ENCODE measurements at regions not wholly inside any gene's neighbourhood (a gene's known extent, or its start where the extent isn't known, plus 50 kb on each side); places are given as distances from the start of the nearest gene placed in this dataset.

GRCh38 chr14:51545396-51545795 lies 106.3 kb upstream of the FRMD6 start:
- Histone ChIP-seq H3K9me3 (no peaks in the 10 kb centered on the region), H3K4me3 (no peak overlapping the region), H3K4me1 (no peaks in the 10 kb centered on the region), H3K27ac (no peak overlapping the region), H3K27me3 (no peaks in the 10 kb centered on the region), H3K36me3 (no peaks in the 10 kb centered on the region)
- intact Hi-C loops (cut with DNase I): no loop called here
- WGBS, 2 donors: 75 to 89% methylated on average over 3 of the region's 3 CpGs
- ATAC-seq (no peak), FAIRE-seq (no peak), DNase-seq (no peak)
- TF ChIP-seq CTCF (IDR thresholded peaks at IDR 0.05): no peak

- DNase-seq (no peak), ATAC-seq (no peak), FAIRE-seq (no peak)
- Histone ChIP-seq H3K27ac (no peak overlapping the region), H3K9me3 (no peaks in the 10 kb centered on the region), H3K4me3 (no peak overlapping the region), H3K4me1 (no peaks in the 10 kb centered on the region), H3K36me3 (no peaks in the 10 kb centered on the region), H3K27me3 (no peaks in the 10 kb centered on the region)
- no peak for TF ChIP-seq CTCF (IDR thresholded peaks at IDR 0.05)
- WGBS, 2 donors: 44 to 69% methylated on average over 2 of the region's 2 CpGs
- intact Hi-C loops (cut with DNase I): no loop called here
Measured at GRCh38 chr14:51546099-51546498, 105.6 kb upstream of the FRMD6 start.

GRCh38 chr14:51546603-51547258 lies 105.0 kb upstream of the FRMD6 start:
- Histone ChIP-seq H3K36me3 (no peaks in the 10 kb centered on the region), H3K4me3 (no peak overlapping the region), H3K27ac (peak overlapping the region in 1 of 4 donors; percentile 0), H3K9me3 (no peaks in the 10 kb centered on the region), H3K4me1 (no peaks in the 10 kb centered on the region), H3K27me3 (no peaks in the 10 kb centered on the region)
- no peak for TF ChIP-seq CTCF (IDR thresholded peaks at IDR 0.05)
- DNase-seq: no peak
- ATAC-seq: no peak
- WGBS, 2 donors: 35 to 46% methylated on average over 2 of the region's 2 CpGs
- no peak for FAIRE-seq
- intact Hi-C loops (cut with DNase I): no loop called here

- intact Hi-C loops (cut with DNase I): no loop called here
- peak in 3 of 4 donors; percentile 35 to 83 (median 74) for ATAC-seq
- H3K9me3 ChIP-seq: no peaks in the 10 kb centered on the region
- no peak overlapping the region for H3K4me3 ChIP-seq
- no peaks in the 10 kb centered on the region for H3K27me3 ChIP-seq
- FAIRE-seq: peak; percentile 59
- peak overlapping the region in 1 of 4 donors; percentile 0 for H3K27ac ChIP-seq
- H3K36me3 ChIP-seq: no peaks in the 10 kb centered on the region
- peak in 1 of 6 donors; percentile 21 for DNase-seq
- no peak for TF ChIP-seq CTCF (IDR thresholded peaks at IDR 0.05)
- WGBS, 2 donors: 63 to 64% methylated on average over 3 of the region's 3 CpGs
- H3K4me1 ChIP-seq: no peaks in the 10 kb centered on the region
Measured at GRCh38 chr14:51547260-51547659, 104.5 kb upstream of the FRMD6 start.

GRCh38 chr14:51547701-51548100 lies 104.0 kb upstream of the FRMD6 start:
- intact Hi-C loops (cut with DNase I): no loop called here
- DNase-seq: no peak
- no peak for TF ChIP-seq CTCF (IDR thresholded peaks at IDR 0.05)
- 64 to 85% methylated on average over 2 of the region's 2 CpGs for WGBS, 2 donors
- Histone ChIP-seq H3K9me3 (no peaks in the 10 kb centered on the region), H3K4me3 (no peak overlapping the region), H3K4me1 (no peaks in the 10 kb centered on the region), H3K27me3 (no peaks in the 10 kb centered on the region), H3K36me3 (no peaks in the 10 kb centered on the region), H3K27ac (no peak overlapping the region)
- ATAC-seq: no peak
- no peak for FAIRE-seq
